ENCODE measurements at regions not wholly inside any gene's neighbourhood (a gene's known extent, or its start where the extent isn't known, plus 50 kb on each side); places are given as distances from the start of the nearest gene placed in this dataset.

- no peak overlapping the region for H3K4me3 Mint-ChIP-seq
- no peak overlapping the region for H3K27ac Mint-ChIP-seq (ENCODE audit: unreplicated experiment)
- H3K27me3 Mint-ChIP-seq (ENCODE audit: low read depth) = no peaks in the 10 kb centered on the region
- H3K36me3 Mint-ChIP-seq (ENCODE audit: low read depth) = no peaks in the 10 kb centered on the region
- TF ChIP-seq CTCF (conservative IDR thresholded peaks at IDR 0.05) = no peak
- no peaks in the 10 kb centered on the region for H3K4me1 Mint-ChIP-seq
- no peak for DNase-seq (ENCODE audit: low read depth, low spot score)
- H3K9me3 Mint-ChIP-seq = peaks cover 4% of the 10 kb centered on the region
Measured at GRCh38 chr4:54393243-54393642, 164.2 kb downstream of the PDGFRA start.

GRCh38 chr4:54395013-54395527, 166.0 kb downstream of the PDGFRA start:
- Mint-ChIP-seq H3K9me3 (peaks cover 2% of the 10 kb centered on the region), H3K27ac (ENCODE audit: unreplicated experiment) (no peak overlapping the region), H3K27me3 (ENCODE audit: low read depth) (no peaks in the 10 kb centered on the region), H3K36me3 (ENCODE audit: low read depth) (no peaks in the 10 kb centered on the region), H3K4me3 (no peak overlapping the region), H3K4me1 (peaks cover 10% of the 10 kb centered on the region)
- no peak for DNase-seq (ENCODE audit: low read depth, low spot score)
- no peak for TF ChIP-seq CTCF (conservative IDR thresholded peaks at IDR 0.05)

- Mint-ChIP-seq H3K36me3 (ENCODE audit: low read depth) (no peaks in the 10 kb centered on the region), H3K4me3 (no peak overlapping the region), H3K9me3 (no peaks in the 10 kb centered on the region), H3K27me3 (ENCODE audit: low read depth) (no peaks in the 10 kb centered on the region), H3K27ac (ENCODE audit: unreplicated experiment) (no peak overlapping the region), H3K4me1 (peaks cover 22% of the 10 kb centered on the region)
- no peak for TF ChIP-seq CTCF (conservative IDR thresholded peaks at IDR 0.05)
- DNase-seq (ENCODE audit: low read depth, low spot score) = no peak
Measured at GRCh38 chr4:54400188-54400587, 171.1 kb downstream of the PDGFRA start.

DNA sequence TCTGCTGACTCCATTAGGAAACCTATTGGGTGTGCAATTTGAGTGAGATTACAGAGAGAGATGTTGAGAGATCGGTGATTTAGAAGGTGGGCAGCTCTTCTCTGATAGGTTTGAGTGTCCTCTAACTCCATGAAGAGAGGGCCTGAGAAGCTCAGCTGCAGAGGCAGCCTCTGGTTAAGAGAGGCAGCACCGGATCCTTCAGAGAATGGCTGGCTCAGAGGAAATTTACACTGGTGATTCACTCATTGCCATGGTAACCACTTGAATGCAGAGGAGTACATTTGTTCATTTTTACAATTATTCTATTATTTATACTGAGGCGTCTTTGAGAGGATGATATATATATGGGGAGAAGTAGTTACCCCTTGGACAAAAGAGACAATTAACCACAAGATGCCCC, 171.7 kb downstream of the PDGFRA start:
- no peaks in the 10 kb centered on the region for H3K27me3 Mint-ChIP-seq (ENCODE audit: low read depth)
- TF ChIP-seq CTCF (conservative IDR thresholded peaks at IDR 0.05) = no peak

GRCh38 chr4:54402880-54403480, 173.9 kb downstream of the PDGFRA start:
- TF ChIP-seq CTCF (conservative IDR thresholded peaks at IDR 0.05) = no peak
- no peaks in the 10 kb centered on the region for H3K27me3 Mint-ChIP-seq (ENCODE audit: low read depth)
- H3K4me1 Mint-ChIP-seq = peaks cover 22% of the 10 kb centered on the region
- H3K9me3 Mint-ChIP-seq = peaks cover 3% of the 10 kb centered on the region
- no peak overlapping the region for H3K4me3 Mint-ChIP-seq
- DNase-seq (ENCODE audit: low read depth, low spot score) = no peak
- no peak overlapping the region for H3K27ac Mint-ChIP-seq (ENCODE audit: unreplicated experiment)
- no peaks in the 10 kb centered on the region for H3K36me3 Mint-ChIP-seq (ENCODE audit: low read depth)

More for the DNA sequence above, 171.7 kb downstream of the PDGFRA start:
- DNase-seq (ENCODE audit: low read depth, low spot score) = no peak
- Mint-ChIP-seq H3K4me3 (no peak overlapping the region), H3K9me3 (no peaks in the 10 kb centered on the region), H3K27ac (ENCODE audit: unreplicated experiment) (no peak overlapping the region), H3K4me1 (peaks cover 22% of the 10 kb centered on the region), H3K36me3 (ENCODE audit: low read depth) (no peaks in the 10 kb centered on the region)
